Liver (tissue), 8 donors: ENCODE measurements at regions not wholly inside any gene's neighbourhood (a gene's known extent, or its start where the extent isn't known, plus 50 kb on each side); places are given as distances from the start of the nearest gene placed in this dataset.

ENCODE experiments used
- DNase-seq: peaks from one replicate; pipeline ENCODE4 v3.0.0-alpha.2; 2017; ENCODE audit warnings: low spot score
- H3K27ac ChIP-seq, 2 donors: one replicate each; pipeline ENCODE4 v1.7.0; 2013; ENCODE audit warnings: inconsistent platforms in 2 of 2, low read length in 2 of 2, control low read depth in 1 of 2, low read depth in 1 of 2, mild to moderate bottlenecking in 1 of 2
- H3K27me3 ChIP-seq, 4 donors: one replicate each; pipeline versions ENCODE4 v1.6.1 to v1.7.0; 2013; ENCODE audit warnings: low read length in 3 of 4, inconsistent platforms in 1 of 4, mild to moderate bottlenecking in 1 of 4, moderate library complexity in 1 of 4; ENCODE audit not compliant: control insufficient read depth in 4 of 4, insufficient read depth in 4 of 4
- H3K36me3 ChIP-seq, 4 donors: one replicate each; pipeline versions ENCODE4 v1.6.1 to v1.7.0; 2013; ENCODE audit warnings: low read length in 3 of 4, mild to moderate bottlenecking in 3 of 4, low read depth in 1 of 4, moderate library complexity in 1 of 4; ENCODE audit not compliant: control insufficient read depth in 4 of 4, insufficient read depth in 3 of 4
- H3K4me1 ChIP-seq, 4 donors: one replicate each; pipeline versions ENCODE4 v1.6.1 to v1.7.0; 2013; ENCODE audit warnings: low read length in 3 of 4, mild to moderate bottlenecking in 3 of 4, moderate library complexity in 1 of 4; ENCODE audit not compliant: control insufficient read depth in 4 of 4, insufficient read depth in 4 of 4
- H3K4me3 ChIP-seq, 3 donors: one replicate each; pipeline versions ENCODE4 v1.6.1 to v1.7.0; 2013; ENCODE audit warnings: low read length in 3 of 3, control low read depth in 1 of 3, low read depth in 1 of 3, mild to moderate bottlenecking in 1 of 3
- H3K9ac ChIP-seq, 2 donors: one replicate each; pipeline ENCODE4 v1.7.0; 2013; ENCODE audit warnings: low read length in 2 of 2, mild to moderate bottlenecking in 2 of 2, moderate library complexity in 2 of 2, control low read depth in 1 of 2, low read depth in 1 of 2
- H3K9me3 ChIP-seq, 4 donors: one replicate each; pipeline versions ENCODE4 v1.6.1 to v1.7.0; 2013; ENCODE audit warnings: low read length in 3 of 4; ENCODE audit not compliant: control insufficient read depth in 4 of 4
- FOXA1 ChIP-seq: IDR thresholded peaks from 2 replicates; pipeline ENCODE4 v1.6.1; 2016; ENCODE audit warnings: antibody characterized with exemption
- NR2F2 ChIP-seq: IDR thresholded peaks from 2 replicates; pipeline ENCODE4 v1.6.1; 2016; ENCODE audit warnings: antibody characterized with exemption
- RXRA ChIP-seq, 2 donors: IDR thresholded peaks; 2 replicates each; pipeline ENCODE4 v1.6.1; 2017 to 2018; ENCODE audit warnings: antibody characterized with exemption in 2 of 2, mild to moderate bottlenecking in 1 of 2
- SP1 ChIP-seq: IDR thresholded peaks from 2 replicates; pipeline ENCODE4 v1.6.1; 2018; ENCODE audit warnings: antibody characterized with exemption, mild to moderate bottlenecking
- YY1 ChIP-seq: IDR thresholded peaks from 2 replicates; pipeline ENCODE4 v1.6.1; 2016; ENCODE audit warnings: antibody characterized with exemption, mild to moderate bottlenecking
- WGBS: extraction: QIAGEN DNeasy Blood & Tissue Kit; methylation state at CpG from one replicate; pipeline ENCODE4 v1.1.7; 2013; 5-methylcytosine and 5-hydroxymethylcytosine counted together
- TF ChIP-seq, protein P1 (sequence below): fragments of 150-350 bp; IDR thresholded peaks from 2 replicates; pipeline ENCODE4 v1.5.1; 2017; ENCODE audit warnings: improper control_type of control experiment, low read depth, low read length; ENCODE audit not compliant: missing input control
- TF ChIP-seq, protein P2 (sequence below): IDR thresholded peaks from 2 replicates; pipeline ENCODE4 v1.6.1; 2016; ENCODE audit warnings: antibody characterized with exemption
- TF ChIP-seq, protein P3 (sequence below): IDR thresholded peaks from 2 replicates; pipeline ENCODE4 v1.6.1; 2016; ENCODE audit warnings: antibody characterized with exemption
- donor health status: healthy.
- donor health status: healthy.
- donor health status: healthy.
- donor health status: healthy.
- donor health status: healthy.

DNA sequence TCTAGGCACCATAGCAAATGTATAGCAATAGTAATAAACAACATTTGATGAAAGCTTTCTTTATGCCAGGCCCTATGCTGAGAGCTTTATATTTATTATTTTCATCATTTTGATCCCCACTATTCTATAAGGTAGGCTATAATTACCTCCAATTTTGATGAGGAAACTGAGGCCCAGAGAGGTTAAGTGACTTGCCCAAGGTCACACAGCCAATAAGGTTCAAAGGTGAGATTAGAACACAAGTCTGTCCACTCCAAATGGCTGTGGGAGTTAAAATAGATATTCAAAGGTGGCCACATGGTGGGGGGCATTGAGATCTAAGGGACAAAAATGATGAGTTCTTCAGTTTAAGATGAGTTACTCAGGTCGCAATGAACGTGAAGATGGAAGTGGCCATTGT lies 269.9 kb downstream of the BMP7 start:
- 93% methylated on average over 2 of the region's 2 CpGs for WGBS

DNA sequence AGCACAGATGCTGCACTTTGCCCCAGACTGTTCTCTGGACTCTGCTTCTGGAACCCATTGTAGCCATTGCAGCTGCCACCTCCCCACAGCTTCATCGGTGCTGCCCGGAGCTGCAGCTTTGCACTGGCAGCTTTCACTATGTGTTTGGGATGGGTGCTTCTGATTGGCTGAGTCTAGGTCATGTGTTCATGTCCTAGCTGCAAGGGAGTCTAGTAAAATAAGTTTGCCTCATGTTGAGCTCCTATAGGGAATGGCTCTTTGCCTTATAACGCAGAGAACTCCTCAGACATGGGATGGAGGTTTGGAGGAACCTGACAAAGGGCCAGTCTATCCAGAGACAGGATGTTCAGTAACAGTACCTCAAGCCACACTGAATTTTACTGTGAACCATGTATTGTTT lies 268.0 kb downstream of the BMP7 start:
- Histone ChIP-seq H3K4me1 (no peaks in the 10 kb centered on the region), H3K9me3 (peaks cover 0 to 15% (median 13%) of the 10 kb centered on the region in 4 donors), H3K27ac (no peak overlapping the region), H3K9ac (no peak overlapping the region), H3K27me3 (peaks cover 0 to 4% (median 1%) of the 10 kb centered on the region in 4 donors), H3K4me3 (peak overlapping the region in 2 of 3 donors; percentile 8 to 49), H3K36me3 (no peaks in the 10 kb centered on the region)
- WGBS, result 81% methylated on average over 3 of the region's 3 CpGs
- TF ChIP-seq, protein P1, sequence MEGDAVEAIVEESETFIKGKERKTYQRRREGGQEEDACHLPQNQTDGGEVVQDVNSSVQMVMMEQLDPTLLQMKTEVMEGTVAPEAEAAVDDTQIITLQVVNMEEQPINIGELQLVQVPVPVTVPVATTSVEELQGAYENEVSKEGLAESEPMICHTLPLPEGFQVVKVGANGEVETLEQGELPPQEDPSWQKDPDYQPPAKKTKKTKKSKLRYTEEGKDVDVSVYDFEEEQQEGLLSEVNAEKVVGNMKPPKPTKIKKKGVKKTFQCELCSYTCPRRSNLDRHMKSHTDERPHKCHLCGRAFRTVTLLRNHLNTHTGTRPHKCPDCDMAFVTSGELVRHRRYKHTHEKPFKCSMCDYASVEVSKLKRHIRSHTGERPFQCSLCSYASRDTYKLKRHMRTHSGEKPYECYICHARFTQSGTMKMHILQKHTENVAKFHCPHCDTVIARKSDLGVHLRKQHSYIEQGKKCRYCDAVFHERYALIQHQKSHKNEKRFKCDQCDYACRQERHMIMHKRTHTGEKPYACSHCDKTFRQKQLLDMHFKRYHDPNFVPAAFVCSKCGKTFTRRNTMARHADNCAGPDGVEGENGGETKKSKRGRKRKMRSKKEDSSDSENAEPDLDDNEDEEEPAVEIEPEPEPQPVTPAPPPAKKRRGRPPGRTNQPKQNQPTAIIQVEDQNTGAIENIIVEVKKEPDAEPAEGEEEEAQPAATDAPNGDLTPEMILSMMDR, result no peak
- no peak for TF ChIP-seq SP1
- no peak for TF ChIP-seq YY1
- no peak for TF ChIP-seq NR2F2
- DNase-seq, result no peak

More for the DNA sequence above, 269.9 kb downstream of the BMP7 start:
- Histone ChIP-seq H3K9me3 (peaks cover 0 to 15% (median 13%) of the 10 kb centered on the region in 4 donors), H3K27ac (no peak overlapping the region), H3K4me1 (no peaks in the 10 kb centered on the region), H3K36me3 (no peaks in the 10 kb centered on the region), H3K4me3 (no peak overlapping the region), H3K9ac (no peak overlapping the region), H3K27me3 (peaks cover 0 to 4% (median 1%) of the 10 kb centered on the region in 4 donors)
- DNase-seq, result no peak
- TF ChIP-seq, protein P2, sequence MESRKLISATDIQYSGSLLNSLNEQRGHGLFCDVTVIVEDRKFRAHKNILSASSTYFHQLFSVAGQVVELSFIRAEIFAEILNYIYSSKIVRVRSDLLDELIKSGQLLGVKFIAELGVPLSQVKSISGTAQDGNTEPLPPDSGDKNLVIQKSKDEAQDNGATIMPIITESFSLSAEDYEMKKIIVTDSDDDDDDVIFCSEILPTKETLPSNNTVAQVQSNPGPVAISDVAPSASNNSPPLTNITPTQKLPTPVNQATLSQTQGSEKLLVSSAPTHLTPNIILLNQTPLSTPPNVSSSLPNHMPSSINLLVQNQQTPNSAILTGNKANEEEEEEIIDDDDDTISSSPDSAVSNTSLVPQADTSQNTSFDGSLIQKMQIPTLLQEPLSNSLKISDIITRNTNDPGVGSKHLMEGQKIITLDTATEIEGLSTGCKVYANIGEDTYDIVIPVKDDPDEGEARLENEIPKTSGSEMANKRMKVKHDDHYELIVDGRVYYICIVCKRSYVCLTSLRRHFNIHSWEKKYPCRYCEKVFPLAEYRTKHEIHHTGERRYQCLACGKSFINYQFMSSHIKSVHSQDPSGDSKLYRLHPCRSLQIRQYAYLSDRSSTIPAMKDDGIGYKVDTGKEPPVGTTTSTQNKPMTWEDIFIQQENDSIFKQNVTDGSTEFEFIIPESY, result no peak
- no peak for TF ChIP-seq RXRA (IDR thresholded peaks at IDR 0.05)
- TF ChIP-seq, protein P3, sequence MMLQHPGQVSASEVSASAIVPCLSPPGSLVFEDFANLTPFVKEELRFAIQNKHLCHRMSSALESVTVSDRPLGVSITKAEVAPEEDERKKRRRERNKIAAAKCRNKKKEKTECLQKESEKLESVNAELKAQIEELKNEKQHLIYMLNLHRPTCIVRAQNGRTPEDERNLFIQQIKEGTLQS, result no peak
- TF ChIP-seq, protein P1, result no peak
- no peak for TF ChIP-seq FOXA1
- TF ChIP-seq YY1, result no peak

DNA sequence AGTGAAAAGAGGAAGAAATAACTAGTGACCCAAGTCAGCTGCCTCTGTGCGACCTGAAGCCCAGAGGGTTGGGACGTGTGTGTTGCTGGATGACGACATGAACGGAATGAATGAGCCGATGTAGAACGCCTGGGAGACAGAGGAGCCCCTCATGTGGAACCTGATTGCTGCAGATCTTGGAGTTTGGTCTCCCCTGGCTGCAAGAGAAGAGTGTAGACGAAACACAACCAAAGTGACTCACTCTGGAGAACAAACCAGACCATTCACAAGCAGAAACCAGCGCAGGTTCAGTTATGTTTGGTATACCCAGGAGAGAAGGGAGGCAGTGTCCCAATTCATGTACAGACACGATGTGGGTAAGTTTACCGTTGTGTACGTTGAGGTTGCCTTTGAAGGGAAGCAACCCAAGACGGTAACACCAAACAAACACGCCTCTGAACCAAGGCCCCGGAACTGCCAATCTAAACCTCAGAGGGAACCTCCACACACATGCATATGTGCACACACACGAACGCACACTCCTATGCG lies 265.9 kb downstream of the BMP7 start:
- 81% methylated on average over 17 of the region's 17 CpGs for WGBS
- TF ChIP-seq YY1, result no peak
- no peak for DNase-seq

More for the DNA sequence above, 265.9 kb downstream of the BMP7 start:
- Histone ChIP-seq H3K4me3 (no peak overlapping the region), H3K9me3 (peaks cover 0 to 15% (median 13%) of the 10 kb centered on the region in 4 donors), H3K27ac (no peak overlapping the region), H3K9ac (no peak overlapping the region), H3K36me3 (no peaks in the 10 kb centered on the region), H3K4me1 (no peaks in the 10 kb centered on the region), H3K27me3 (peaks cover 0 to 4% (median 1%) of the 10 kb centered on the region in 4 donors)
